ENCODE measurements at regions not wholly inside any gene's neighbourhood (a gene's known extent, or its start where the extent isn't known, plus 50 kb on each side); places are given as distances from the start of the nearest gene placed in this dataset.

DNA sequence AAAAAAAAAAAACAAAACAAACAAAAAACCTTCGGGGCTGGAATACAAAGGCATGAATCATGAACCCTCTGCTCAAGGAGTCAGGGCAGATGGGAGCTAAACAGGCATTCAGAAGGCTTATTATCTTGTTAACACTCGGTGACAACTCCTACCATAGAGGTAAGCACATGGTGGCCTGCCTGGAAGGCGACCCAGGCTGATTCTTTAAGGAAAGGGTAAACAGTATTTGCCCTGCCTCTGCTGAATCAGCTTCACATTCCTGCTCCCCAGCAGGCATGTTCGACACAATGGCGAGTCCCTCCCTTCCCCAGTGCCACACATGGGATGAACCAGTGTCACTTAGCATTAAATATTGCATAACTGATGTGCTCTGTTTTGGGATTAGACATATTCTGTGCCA, 191.9 kb downstream of the ARL4C start:
- TF ChIP-seq POLR2A (IDR thresholded peaks at IDR 0.05): no peak
- no peak for TF ChIP-seq CTCF (IDR thresholded peaks at IDR 0.05)
